Testis (tissue), 2 donors: ENCODE measurements at regions not wholly inside any gene's neighbourhood (a gene's known extent, or its start where the extent isn't known, plus 50 kb on each side); places are given as distances from the start of the nearest gene placed in this dataset.

Experiments
- DNase-seq: peaks from one replicate; pipeline ENCODE4 v3.0.0-alpha.2; 2019
- H3K27ac ChIP-seq, 2 donors: fragments of 200-600 bp; sonication (generic); one replicate each; pipeline ENCODE4 v1.5.1; 2019
- H3K27me3 ChIP-seq: fragments of 200-600 bp; sonication (generic); one replicate; pipeline ENCODE4 v1.5.1; 2019
- H3K36me3 ChIP-seq: fragments of 200-600 bp; sonication (generic); one replicate; pipeline ENCODE4 v1.5.1; 2017; ENCODE audit warnings: low read depth; ENCODE audit errors: missing control alignments
- H3K4me1 ChIP-seq: fragments of 200-600 bp; sonication (generic); one replicate; pipeline ENCODE4 v1.5.1; 2019
- H3K4me3 ChIP-seq, 2 donors: fragments of 200-600 bp; sonication (generic); one replicate each; pipeline ENCODE4 v1.5.1; 2017 to 2019
- H3K9me3 ChIP-seq: fragments of 200-600 bp; sonication (generic); one replicate; pipeline ENCODE4 v1.5.1; 2017
- CTCF ChIP-seq, 3 experiments: fragments of 450-650 bp in 2 of 3; fragments of 200-600 bp in 1 of 3; sonication (generic) in 1 of 3; IDR thresholded peaks; one replicate each; pipeline ENCODE4 v1.5.1; 2016 to 2019; ENCODE audit warnings: antibody characterized with exemption in 3 of 3, mild to moderate bottlenecking in 2 of 3, moderate library complexity in 1 of 3
- POLR2A ChIP-seq: fragments of 450-650 bp; IDR thresholded peaks from one replicate; pipeline ENCODE4 v1.6.1; 2017; ENCODE audit warnings: antibody characterized with exemption, mild to moderate bottlenecking, moderate library complexity
- WGBS, 2 donors: methylation state at CpG; one replicate each; pipeline ENCODE4 v1.1.5; 2018; 5-methylcytosine and 5-hydroxymethylcytosine counted together
- intact Hi-C: fragments of 100-400 bp; cut with DNase I; formaldehyde crosslinking; loops from one replicate; pipeline ENCODE4 v1.15.1; 2023; ENCODE audit warnings: low total_unique reads

DNA sequence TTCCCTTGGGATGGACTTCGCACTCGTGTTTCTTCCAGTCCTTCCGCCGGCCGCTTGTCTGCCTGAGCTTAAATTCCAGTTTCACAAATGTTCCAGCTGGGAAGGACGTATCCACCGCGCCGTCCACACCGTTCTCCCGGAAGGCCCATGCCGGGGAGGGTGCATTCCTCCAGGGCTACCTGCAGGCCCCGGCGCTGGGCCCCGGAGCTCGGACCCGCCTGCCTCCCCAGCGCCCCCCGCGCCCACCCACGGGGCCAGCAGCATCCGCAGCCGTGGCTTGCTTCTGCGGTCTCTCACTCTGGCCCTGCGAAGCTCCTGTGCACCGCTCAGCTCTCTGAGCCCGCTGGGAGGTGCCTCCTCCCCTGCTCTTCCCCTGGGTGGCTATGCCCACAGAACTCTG lies 2084.1 kb downstream of the TP53TG3F start:
- Histone ChIP-seq H3K4me1 (no peaks in the 10 kb centered on the region), H3K27ac (no peak overlapping the region), H3K27me3 (no peaks in the 10 kb centered on the region), H3K9me3 (no peaks in the 10 kb centered on the region), H3K4me3 (peak overlapping the region; percentile 15 to 44), H3K36me3 (no peaks in the 10 kb centered on the region)
- intact Hi-C loops = no loop called here
- WGBS, 2 donors = 69 to 73% methylated on average over 26 to 27 of the region's 27 CpGs
- no peak for TF ChIP-seq CTCF (IDR thresholded peaks at IDR 0.05)
- TF ChIP-seq POLR2A = no peak
- DNase-seq = no peak

DNA sequence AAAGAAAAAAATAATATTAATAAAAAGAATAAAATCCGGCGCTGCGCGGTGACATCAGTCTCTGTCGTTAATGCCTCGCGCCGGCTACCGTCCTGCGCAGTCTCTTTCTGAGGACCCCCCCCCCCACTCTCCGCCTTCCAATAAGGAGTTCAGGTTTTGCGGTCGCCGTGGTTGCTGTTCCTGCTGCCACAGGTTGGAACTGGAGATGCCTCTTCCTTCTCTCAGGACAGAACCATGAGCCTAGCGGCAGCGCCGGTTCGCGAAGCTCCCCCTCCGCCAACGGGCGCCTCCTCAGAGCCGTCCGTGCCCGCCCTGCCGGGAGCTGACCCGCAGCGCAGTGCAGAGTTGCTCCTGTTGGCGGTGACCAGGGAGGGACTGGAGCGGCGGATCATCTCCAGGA lies 2093.4 kb downstream of the TP53TG3F start:
- WGBS, 2 donors = 32 to 38% methylated on average over 8 to 31 of the region's 31 CpGs

DNA sequence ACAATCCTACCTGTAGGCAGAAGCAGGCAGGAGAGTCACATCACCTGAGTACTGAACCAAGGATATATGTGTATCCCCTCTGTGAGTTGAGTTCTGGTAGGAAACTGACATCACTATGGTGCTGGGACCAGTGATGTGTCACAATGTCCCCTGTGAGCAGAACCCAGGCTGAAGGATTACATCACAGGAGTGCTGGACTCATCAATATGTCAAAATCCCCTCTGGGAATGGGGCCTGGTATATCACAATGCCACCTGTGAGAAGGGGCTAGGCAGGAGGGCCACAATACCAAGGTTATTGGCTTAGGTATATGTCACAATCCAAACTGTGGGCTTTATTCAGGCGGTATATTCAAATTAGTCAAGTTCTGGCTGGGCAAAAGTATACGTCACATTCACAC lies 2098.3 kb downstream of the TP53TG3F start:
- 59 to 76% methylated on average over 2 of the region's 2 CpGs for WGBS, 2 donors
- Histone ChIP-seq H3K4me1 (no peaks in the 10 kb centered on the region), H3K27ac (no peak overlapping the region), H3K4me3 (no peak overlapping the region), H3K36me3 (no peaks in the 10 kb centered on the region), H3K27me3 (no peaks in the 10 kb centered on the region), H3K9me3 (no peaks in the 10 kb centered on the region)
- DNase-seq = no peak
- no peak for TF ChIP-seq POLR2A
- no peak for TF ChIP-seq CTCF (IDR thresholded peaks at IDR 0.05)
- intact Hi-C loops = no loop called here

More for the DNA sequence above, 2093.4 kb downstream of the TP53TG3F start:
- no peak for TF ChIP-seq CTCF (IDR thresholded peaks at IDR 0.05)
- no peak for TF ChIP-seq POLR2A
- Histone ChIP-seq H3K9me3 (no peaks in the 10 kb centered on the region), H3K4me3 (peak overlapping the region; percentile 41 to 56), H3K27ac (no peak overlapping the region), H3K4me1 (no peaks in the 10 kb centered on the region), H3K27me3 (no peaks in the 10 kb centered on the region), H3K36me3 (no peaks in the 10 kb centered on the region)
- intact Hi-C loops = no loop called here
- peak; percentile 53 for DNase-seq

- intact Hi-C loops = no loop called here
- Histone ChIP-seq H3K36me3 (no peaks in the 10 kb centered on the region), H3K4me3 (no peak overlapping the region), H3K27me3 (no peaks in the 10 kb centered on the region), H3K9me3 (no peaks in the 10 kb centered on the region), H3K4me1 (no peaks in the 10 kb centered on the region), H3K27ac (no peak overlapping the region)
- TF ChIP-seq CTCF (IDR thresholded peaks at IDR 0.05) = no peak
- no peak for TF ChIP-seq POLR2A
- 71 to 78% methylated on average over 2 of the region's 2 CpGs for WGBS, 2 donors
- no peak for DNase-seq
Observed at GRCh38 chr16:35559911-35560636, 2100.7 kb downstream of the TP53TG3F start.

DNA sequence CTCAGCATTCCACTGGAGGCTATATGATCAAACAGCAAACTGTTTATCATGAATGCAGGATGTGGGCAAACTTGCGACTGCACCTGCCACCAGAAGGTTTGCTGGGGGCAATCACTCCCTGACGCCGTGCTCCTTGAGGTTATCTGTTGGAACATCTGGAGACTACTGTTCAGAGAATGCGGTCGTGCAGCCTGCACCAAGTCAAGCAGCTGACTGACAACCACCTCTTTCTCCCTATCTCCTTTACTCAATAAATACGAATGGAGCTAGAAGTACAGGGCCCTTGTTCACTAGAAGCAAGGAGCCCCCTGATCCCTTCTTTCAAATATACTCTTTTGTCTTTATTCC lies 2101.2 kb downstream of the TP53TG3F start:
- Histone ChIP-seq H3K36me3 (no peaks in the 10 kb centered on the region), H3K27me3 (no peaks in the 10 kb centered on the region), H3K27ac (no peak overlapping the region), H3K4me3 (no peak overlapping the region), H3K4me1 (no peaks in the 10 kb centered on the region), H3K9me3 (no peaks in the 10 kb centered on the region)
- intact Hi-C loops = no loop called here
- TF ChIP-seq CTCF (IDR thresholded peaks at IDR 0.05) (no peak), POLR2A (no peak)
- WGBS, 2 donors = 71 to 82% methylated on average over 6 of the region's 6 CpGs
- no peak for DNase-seq
